ENCODE measurements at regions not wholly inside any gene's neighbourhood (a gene's known extent, or its start where the extent isn't known, plus 50 kb on each side); places are given as distances from the start of the nearest gene placed in this dataset.

DNA sequence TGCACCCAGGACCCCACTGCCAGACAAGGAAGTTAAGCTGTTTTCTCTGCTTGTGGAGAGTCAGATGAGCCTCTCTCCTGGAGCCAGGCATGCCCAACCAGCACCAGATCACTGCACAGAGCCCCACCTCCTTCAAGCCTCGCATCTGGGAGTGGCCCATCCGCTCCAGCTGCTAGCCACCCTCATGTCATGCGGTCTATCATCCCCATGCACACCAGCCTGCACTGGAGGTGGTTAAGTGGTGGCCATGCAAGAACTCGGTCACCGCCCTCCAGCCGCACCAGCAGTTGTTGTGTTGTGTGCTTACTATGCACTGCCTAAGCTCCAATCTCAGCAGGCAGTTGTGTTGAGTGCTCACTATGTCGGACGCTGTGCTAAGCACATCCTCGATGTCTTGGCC, 177.9 kb upstream of the SLC14A2 start:
- no peak overlapping the region for H3K4me3 ChIP-seq (replicated peaks; ENCODE audit: low read depth, low read length)
- TF ChIP-seq CTCF (IDR thresholded peaks at IDR 0.05; ENCODE audit: low read depth, low read length, missing control alignments): no peak
- DNase-seq (ENCODE audit: extremely low read depth, low read depth): no peak

GRCh38 chr18:45439851-45440645, 175.2 kb upstream of the SLC14A2 start:
- no peak for TF ChIP-seq CTCF (IDR thresholded peaks at IDR 0.05; ENCODE audit: low read depth, low read length, missing control alignments)
- DNase-seq (ENCODE audit: extremely low read depth, low read depth): no peak

GRCh38 chr18:45441110-45441847, 174.0 kb upstream of the SLC14A2 start:
- no peak for DNase-seq (ENCODE audit: extremely low read depth, low read depth)
- TF ChIP-seq CTCF (IDR thresholded peaks at IDR 0.05; ENCODE audit: low read depth, low read length, missing control alignments): peak; percentile 36
- no peak overlapping the region for H3K4me3 ChIP-seq (replicated peaks; ENCODE audit: low read depth, low read length)

More at GRCh38 chr18:45439851-45440645, 175.2 kb upstream of the SLC14A2 start:
- no peak overlapping the region for H3K4me3 ChIP-seq (replicated peaks; ENCODE audit: low read depth, low read length)

DNA sequence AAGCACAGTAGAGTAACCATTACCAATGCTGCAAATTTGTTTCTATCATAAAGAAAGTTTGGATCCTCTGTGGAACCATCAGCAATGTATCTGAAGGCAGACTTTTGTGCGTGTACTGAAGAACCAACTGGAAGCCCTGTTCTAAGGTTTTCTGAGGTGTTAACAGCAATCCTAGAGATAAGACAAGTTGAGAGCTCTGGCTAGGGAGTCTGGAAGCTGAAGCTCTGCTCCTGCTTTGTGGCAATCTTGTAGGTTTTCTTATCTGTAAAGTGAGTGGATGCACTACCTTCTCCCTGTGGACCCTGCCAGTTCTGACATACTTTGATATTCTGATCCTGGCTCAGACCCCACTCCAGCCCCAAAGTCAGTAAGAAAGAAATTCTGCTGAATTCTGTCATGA, 171.2 kb upstream of the SLC14A2 start:
- no peak overlapping the region for H3K4me3 ChIP-seq (replicated peaks; ENCODE audit: low read depth, low read length)
- TF ChIP-seq CTCF (IDR thresholded peaks at IDR 0.05; ENCODE audit: low read depth, low read length, missing control alignments): no peak
- no peak for DNase-seq (ENCODE audit: extremely low read depth, low read depth)

GRCh38 chr18:45447355-45448265, 167.7 kb upstream of the SLC14A2 start:
- no peak for DNase-seq (ENCODE audit: extremely low read depth, low read depth)
- H3K4me3 ChIP-seq (replicated peaks; ENCODE audit: low read depth, low read length): no peak overlapping the region
- no peak for TF ChIP-seq CTCF (IDR thresholded peaks at IDR 0.05; ENCODE audit: low read depth, low read length, missing control alignments)

GRCh38 chr18:45448871-45449270, 166.4 kb upstream of the SLC14A2 start:
- H3K4me3 ChIP-seq (replicated peaks; ENCODE audit: low read depth, low read length): no peak overlapping the region
- TF ChIP-seq CTCF (IDR thresholded peaks at IDR 0.05; ENCODE audit: low read depth, low read length, missing control alignments): no peak
- no peak for DNase-seq (ENCODE audit: extremely low read depth, low read depth)
